Kidney capillary endothelial cell (primary cell): ENCODE measurements at regions not wholly inside any gene's neighbourhood (a gene's known extent, or its start where the extent isn't known, plus 50 kb on each side); places are given as distances from the start of the nearest gene placed in this dataset.

ENCODE experiments used
- DNase-seq: peaks from one replicate; pipeline ENCODE4 v3.0.0-alpha.2; 2018; ENCODE audit warnings: low spot score

DNA sequence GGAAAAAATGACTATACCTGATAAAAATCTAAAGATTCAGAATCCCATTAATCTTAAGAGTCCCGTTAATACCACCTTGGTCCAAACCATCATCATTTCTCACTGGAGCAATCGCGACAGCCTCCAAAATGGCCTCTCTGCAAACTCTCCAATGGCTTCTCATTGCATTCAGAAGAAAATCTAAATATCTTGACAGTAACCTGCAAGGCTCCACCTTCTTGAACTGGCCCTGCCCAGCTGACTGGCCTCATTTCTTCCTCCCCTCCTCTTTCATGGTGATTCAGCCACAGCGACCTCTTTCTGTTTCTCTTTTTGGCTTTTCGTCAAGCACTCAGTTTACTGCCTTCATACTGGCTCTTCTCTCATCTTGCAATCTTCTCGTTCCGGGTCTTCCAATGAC is 56.2 kb upstream of the GPRIN3 start:
- no peak for DNase-seq

DNA sequence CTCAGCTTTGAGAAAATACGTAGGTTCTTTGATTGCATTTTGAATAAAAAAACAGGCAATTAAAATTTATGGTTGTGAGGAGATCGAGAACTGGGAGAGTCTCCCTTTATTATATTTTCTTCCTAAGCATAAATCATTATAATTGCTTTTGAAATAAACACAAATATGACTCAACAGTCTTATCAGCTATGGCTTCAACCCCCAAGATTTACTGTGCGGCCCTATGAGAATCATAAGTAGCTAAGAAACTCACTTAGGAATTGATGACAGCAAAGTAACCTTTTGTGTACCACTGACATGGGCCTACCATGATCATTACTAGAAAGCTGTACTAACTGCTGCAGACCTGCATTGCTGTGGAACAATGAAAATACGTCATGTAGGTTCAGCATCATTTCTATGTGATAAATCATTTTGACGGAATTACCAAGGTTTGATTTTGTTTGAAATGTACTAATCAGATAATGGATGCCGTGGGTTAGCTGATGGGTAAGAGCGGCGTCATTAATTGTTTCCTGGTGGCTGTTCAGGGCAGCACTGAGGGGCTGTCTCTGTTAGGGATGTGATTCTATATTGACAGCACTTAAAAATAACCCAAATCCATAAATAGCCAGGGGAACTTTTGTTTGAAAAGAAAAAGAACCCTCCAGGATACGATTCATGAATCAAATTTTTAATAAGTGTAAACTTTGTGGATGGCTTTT is 51.5 kb upstream of the GPRIN3 start:
- DNase-seq, result no peak

DNA sequence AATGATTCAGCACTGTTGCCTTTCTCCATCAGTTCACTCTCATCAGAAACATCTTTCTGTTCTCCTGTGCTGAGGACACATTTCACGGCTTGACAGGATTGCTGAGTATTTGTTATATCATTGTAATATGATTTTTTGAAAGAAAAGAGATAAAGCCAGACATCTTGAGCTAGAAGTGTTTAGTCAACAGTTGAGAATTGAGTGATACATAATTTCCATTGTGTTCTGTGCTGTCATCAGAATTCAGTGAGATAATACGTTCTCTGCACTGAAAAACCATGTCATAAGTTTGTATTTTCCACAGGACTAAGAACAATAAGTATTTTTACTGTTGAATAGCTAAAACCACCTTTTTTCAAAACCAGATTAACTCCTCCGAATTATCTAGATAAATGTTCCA is 50.2 kb upstream of the GPRIN3 start:
- DNase-seq, result no peak
